Body of pancreas (tissue), 4 donors: ENCODE measurements at regions not wholly inside any gene's neighbourhood (a gene's known extent, or its start where the extent isn't known, plus 50 kb on each side); places are given as distances from the start of the nearest gene placed in this dataset.

ENCODE experiments used
- ATAC-seq: fragments of 150-250 bp; one replicate; pipeline ENCODE4 v1.9.1; 2016
- DNase-seq, 4 donors: peaks; one replicate each; pipeline ENCODE4 v3.0.0-alpha.2; 2019
- H3K27ac ChIP-seq, 4 donors: fragments of 200-600 bp; sonication (generic); 1 replicate in 3 of 4; 2 replicates in 1 of 4; pipeline versions ENCODE4 v1.5.1 to v1.6.1; 2016 to 2019; ENCODE audit warnings: mild to moderate bottlenecking in 1 of 4, mixed read lengths in 1 of 4, moderate library complexity in 1 of 4
- H3K27me3 ChIP-seq, 2 donors: fragments of 200-600 bp; sonication (generic); one replicate each; pipeline ENCODE4 v1.6.0; 2016; ENCODE audit warnings: mild to moderate bottlenecking in 1 of 2
- H3K36me3 ChIP-seq, 2 donors: fragments of 200-600 bp; sonication (generic); replicated peaks in 1 of 2; 2 replicates each; pipeline ENCODE4 v1.5.1; 2016; ENCODE audit warnings: low read depth in 2 of 2; ENCODE audit not compliant: insufficient read depth in 1 of 2
- H3K4me1 ChIP-seq: fragments of 200-600 bp; sonication (generic); one replicate; pipeline ENCODE4 v1.6.0; 2016
- H3K4me3 ChIP-seq, 2 donors: fragments of 200-600 bp; sonication (generic); 1 replicate in 1 of 2; 2 replicates in 1 of 2; pipeline ENCODE4 v1.5.1; 2016 to 2019
- H3K9me3 ChIP-seq, 3 donors: fragments of 200-600 bp; sonication (generic); 1 replicate in 2 of 3; 2 replicates in 1 of 3; pipeline ENCODE4 v1.5.1; 2016
- POLR2A ChIP-seq, 3 donors: fragments of 450-650 bp; IDR thresholded peaks; one replicate each; pipeline ENCODE4 v1.6.1; 2016; ENCODE audit warnings: antibody characterized with exemption in 3 of 3, mild to moderate bottlenecking in 2 of 3
- WGBS, 2 donors: methylation state at CpG; one replicate each; pipeline ENCODE4 v1.1.5; 2017; 5-methylcytosine and 5-hydroxymethylcytosine counted together
- intact Hi-C: fragments of 100-400 bp; cut with DNase I; formaldehyde crosslinking; loops from one replicate; pipeline ENCODE4 v1.15.1; 2023
- TF ChIP-seq, protein P1 (sequence below), 7 experiments: fragments of 450-650 bp in 4 of 7; fragments of 200-600 bp in 3 of 7; sonication (generic) in 3 of 7; IDR thresholded peaks; one replicate each; pipeline ENCODE4 v1.5.1; 2016 to 2019; ENCODE audit warnings: antibody characterized with exemption in 7 of 7

DNA sequence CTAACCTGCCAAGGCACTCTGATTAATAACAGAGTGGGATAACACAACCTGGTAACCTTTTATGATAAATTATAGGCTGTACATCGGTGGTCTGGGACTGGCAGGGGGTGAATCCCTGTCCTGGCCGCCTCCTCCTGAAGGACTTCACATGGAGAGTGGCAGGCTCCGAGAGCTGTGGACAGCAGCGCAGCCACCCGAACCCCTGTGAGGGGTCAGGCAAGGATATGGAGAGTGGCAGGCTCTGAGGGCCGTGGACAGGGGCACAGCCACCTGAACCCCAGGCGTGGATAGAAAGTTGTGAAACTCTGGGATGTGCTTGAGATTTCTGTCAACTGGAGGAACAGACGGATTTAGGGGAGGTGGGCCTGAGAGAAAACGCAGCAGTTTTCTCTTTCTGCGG, 107.0 kb upstream of the MGMT start:
- H3K9me3 ChIP-seq, result no peaks in the 10 kb centered on the region
- H3K4me3 ChIP-seq, result no peak overlapping the region
- no peaks in the 10 kb centered on the region for H3K27me3 ChIP-seq
- H3K27ac ChIP-seq, result no peak overlapping the region
- H3K4me1 ChIP-seq, result no peaks in the 10 kb centered on the region
- intact Hi-C loops, result no loop called here
- WGBS, 2 donors, result 47 to 60% methylated on average over 10 of the region's 10 CpGs
- DNase-seq, result no peak
- ATAC-seq, result no peak
- TF ChIP-seq, protein P1, sequence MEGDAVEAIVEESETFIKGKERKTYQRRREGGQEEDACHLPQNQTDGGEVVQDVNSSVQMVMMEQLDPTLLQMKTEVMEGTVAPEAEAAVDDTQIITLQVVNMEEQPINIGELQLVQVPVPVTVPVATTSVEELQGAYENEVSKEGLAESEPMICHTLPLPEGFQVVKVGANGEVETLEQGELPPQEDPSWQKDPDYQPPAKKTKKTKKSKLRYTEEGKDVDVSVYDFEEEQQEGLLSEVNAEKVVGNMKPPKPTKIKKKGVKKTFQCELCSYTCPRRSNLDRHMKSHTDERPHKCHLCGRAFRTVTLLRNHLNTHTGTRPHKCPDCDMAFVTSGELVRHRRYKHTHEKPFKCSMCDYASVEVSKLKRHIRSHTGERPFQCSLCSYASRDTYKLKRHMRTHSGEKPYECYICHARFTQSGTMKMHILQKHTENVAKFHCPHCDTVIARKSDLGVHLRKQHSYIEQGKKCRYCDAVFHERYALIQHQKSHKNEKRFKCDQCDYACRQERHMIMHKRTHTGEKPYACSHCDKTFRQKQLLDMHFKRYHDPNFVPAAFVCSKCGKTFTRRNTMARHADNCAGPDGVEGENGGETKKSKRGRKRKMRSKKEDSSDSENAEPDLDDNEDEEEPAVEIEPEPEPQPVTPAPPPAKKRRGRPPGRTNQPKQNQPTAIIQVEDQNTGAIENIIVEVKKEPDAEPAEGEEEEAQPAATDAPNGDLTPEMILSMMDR (IDR thresholded peaks at IDR 0.05), result no peak
- no peak for TF ChIP-seq POLR2A (IDR thresholded peaks at IDR 0.05)
- no peaks in the 10 kb centered on the region for H3K36me3 ChIP-seq

DNA sequence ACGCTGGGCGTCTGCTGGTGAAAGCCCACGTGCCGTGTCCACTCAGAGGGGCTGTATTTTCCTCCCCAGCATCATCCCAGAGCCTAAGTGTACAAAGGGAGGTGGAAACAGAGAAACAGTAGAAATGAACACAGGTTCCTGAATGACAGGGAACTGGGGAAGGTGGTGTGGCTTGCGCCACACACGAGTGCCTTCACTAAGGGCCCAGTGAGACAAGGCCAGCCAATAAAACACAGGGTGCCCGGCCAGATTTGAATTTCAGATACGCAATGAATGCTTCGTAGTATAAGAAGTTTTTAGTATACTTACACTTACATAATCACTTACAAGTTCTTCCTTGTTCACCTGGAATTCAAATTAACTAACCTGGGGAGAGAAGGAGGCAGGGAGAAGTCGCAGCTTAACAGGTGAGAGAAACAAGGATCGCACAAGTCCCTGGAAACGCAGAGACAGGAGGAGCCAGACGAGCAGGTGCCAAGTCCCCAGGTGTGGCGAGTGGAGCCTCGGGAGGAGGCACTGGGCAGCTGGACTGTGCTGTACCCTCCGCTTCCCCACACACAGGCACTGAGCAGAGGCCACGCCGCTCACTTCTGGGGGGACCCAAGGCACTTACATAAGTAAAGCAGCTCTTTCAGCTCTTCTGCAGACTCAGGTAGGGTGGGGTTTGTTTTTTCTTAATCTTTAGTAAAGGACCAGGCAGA, 105.2 kb upstream of the MGMT start:
- Histone ChIP-seq H3K27me3 (no peaks in the 10 kb centered on the region), H3K4me1 (no peaks in the 10 kb centered on the region), H3K4me3 (no peak overlapping the region), H3K27ac (no peak overlapping the region), H3K36me3 (no peaks in the 10 kb centered on the region), H3K9me3 (no peaks in the 10 kb centered on the region)
- ATAC-seq, result no peak
- WGBS, 2 donors, result 57 to 64% methylated on average over 18 of the region's 18 CpGs
- intact Hi-C loops, result no loop called here
- no peak for DNase-seq
- TF ChIP-seq, protein P1 (IDR thresholded peaks at IDR 0.05), result no peak
- TF ChIP-seq POLR2A (IDR thresholded peaks at IDR 0.05), result no peak

DNA sequence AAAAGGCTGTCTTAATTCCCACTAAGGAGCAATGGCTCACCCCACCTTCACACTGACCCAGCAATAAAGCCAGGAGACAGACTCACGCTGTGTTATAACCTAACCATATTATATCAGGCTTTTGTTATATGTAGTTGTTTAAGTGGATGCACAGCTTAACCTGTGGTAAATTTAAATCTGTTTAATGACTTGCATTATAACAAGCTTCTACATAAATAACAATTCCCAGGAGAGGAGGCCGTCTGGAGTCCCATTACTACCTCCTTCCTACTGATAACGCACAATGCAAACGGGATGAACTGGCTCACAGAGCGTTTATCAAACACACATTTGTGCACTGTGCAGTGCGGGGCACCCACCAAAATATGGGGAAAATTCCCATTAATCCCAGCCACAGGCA, 102.1 kb upstream of the MGMT start:
- 55 to 85% methylated on average over 5 to 6 of the region's 6 CpGs for WGBS, 2 donors
- H3K4me3 ChIP-seq, result no peak overlapping the region
- TF ChIP-seq, protein P1 (IDR thresholded peaks at IDR 0.05), result no peak
- TF ChIP-seq POLR2A (IDR thresholded peaks at IDR 0.05), result no peak
- intact Hi-C loops, result no loop called here
- DNase-seq (no peak), ATAC-seq (no peak)
- H3K36me3 ChIP-seq, result no peaks in the 10 kb centered on the region
- H3K9me3 ChIP-seq, result no peaks in the 10 kb centered on the region
- H3K27ac ChIP-seq, result no peak overlapping the region
- H3K4me1 ChIP-seq, result no peaks in the 10 kb centered on the region
- no peaks in the 10 kb centered on the region for H3K27me3 ChIP-seq

DNA sequence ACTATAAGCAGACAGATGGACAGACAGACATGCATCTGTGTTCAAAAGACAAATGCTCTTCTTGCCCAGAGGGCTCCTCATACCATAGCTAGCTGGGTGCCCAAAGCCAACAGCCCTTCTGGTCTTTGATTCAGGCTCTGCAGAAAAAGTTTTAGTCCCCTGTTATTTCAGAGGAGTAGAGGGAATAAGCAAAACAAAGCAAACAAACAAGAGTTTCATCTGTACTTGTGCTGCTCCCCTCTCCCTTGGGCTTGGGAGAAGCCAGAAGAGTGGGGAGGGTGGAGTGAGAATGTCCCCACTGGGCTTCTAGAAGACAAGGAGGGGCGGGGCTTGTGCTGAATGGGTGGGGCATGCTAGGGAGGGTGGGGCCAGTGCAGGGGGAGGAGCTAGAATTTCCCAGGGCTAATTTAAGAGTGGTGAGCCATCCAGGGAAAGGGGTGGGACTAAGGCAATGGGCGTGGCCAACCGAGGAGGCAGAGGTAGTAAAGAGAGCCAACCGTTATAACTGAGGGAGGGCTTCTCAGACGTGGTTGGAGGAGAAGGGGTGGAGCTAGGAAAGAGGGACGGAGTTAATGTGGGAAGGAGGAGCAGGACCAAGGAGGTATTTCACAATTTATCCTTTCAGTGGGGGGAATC, 101.2 kb upstream of the MGMT start:
- no peaks in the 10 kb centered on the region for H3K27me3 ChIP-seq
- intact Hi-C loops, result no loop called here
- H3K36me3 ChIP-seq, result no peaks in the 10 kb centered on the region
- no peak overlapping the region for H3K27ac ChIP-seq
- H3K4me3 ChIP-seq, result no peak overlapping the region
- TF ChIP-seq, protein P1 (IDR thresholded peaks at IDR 0.05), result no peak
- no peak for TF ChIP-seq POLR2A (IDR thresholded peaks at IDR 0.05)
- WGBS, 2 donors, result 54 to 71% methylated on average over 6 of the region's 6 CpGs
- ATAC-seq (no peak), DNase-seq (no peak)
- no peaks in the 10 kb centered on the region for H3K4me1 ChIP-seq
- H3K9me3 ChIP-seq, result no peaks in the 10 kb centered on the region

DNA sequence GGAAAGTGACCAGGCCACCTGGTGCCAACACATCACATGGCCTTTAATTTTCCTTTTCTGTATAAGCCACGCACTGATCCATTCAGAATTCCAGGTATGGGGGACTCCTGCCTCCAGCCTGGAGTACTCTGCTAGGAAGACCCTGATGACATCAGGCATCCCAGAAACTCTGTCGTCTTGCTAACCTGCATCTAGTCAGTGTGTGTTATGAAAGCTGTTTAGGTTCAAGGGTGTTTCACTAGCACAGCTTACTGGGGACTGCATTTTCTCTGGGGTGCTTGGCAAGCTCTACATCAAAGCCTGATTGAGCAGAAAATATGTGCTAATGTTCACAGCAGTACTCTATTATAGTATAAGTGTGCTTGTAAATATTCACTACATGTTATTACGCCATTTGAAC, 100.6 kb upstream of the MGMT start:
- 67 to 72% methylated on average over 3 of the region's 3 CpGs for WGBS, 2 donors
- intact Hi-C loops, result no loop called here
- no peaks in the 10 kb centered on the region for H3K36me3 ChIP-seq
- TF ChIP-seq POLR2A (IDR thresholded peaks at IDR 0.05), result no peak
- TF ChIP-seq, protein P1 (IDR thresholded peaks at IDR 0.05), result no peak
- ATAC-seq, result no peak
- H3K4me3 ChIP-seq, result no peak overlapping the region
- H3K27me3 ChIP-seq, result no peaks in the 10 kb centered on the region
- DNase-seq, result no peak
- no peaks in the 10 kb centered on the region for H3K4me1 ChIP-seq
- no peaks in the 10 kb centered on the region for H3K9me3 ChIP-seq
- H3K27ac ChIP-seq, result no peak overlapping the region
